Neural cell (in vitro differentiated cells): ENCODE measurements at regions not wholly inside any gene's neighbourhood (a gene's known extent, or its start where the extent isn't known, plus 50 kb on each side); places are given as distances from the start of the nearest gene placed in this dataset.

Experiments used
- H2AFZ ChIP-seq: fragments of 200-600, 300-800 bp; sonication (generic), shearing (Covaris generic); 2 replicates; pipeline ENCODE4 v1.6.0; 2014; ENCODE audit warnings: low read depth, mild to moderate bottlenecking, antibody characterized with exemption, low read length, moderate library complexity
- H3F3A ChIP-seq: fragments of 200-600 bp; shearing (Covaris generic); 2 replicates; pipeline ENCODE4 v1.6.1; 2016; ENCODE audit warnings: mild to moderate bottlenecking, moderate library complexity, mixed read lengths, antibody characterized with exemption, low read length; ENCODE audit not compliant: insufficient read depth, poor library complexity, severe bottlenecking
- H3K27ac ChIP-seq: fragments of 200-600, 300-800 bp; sonication (generic), shearing (Covaris generic); 2 replicates; pipeline ENCODE4 v1.5.1; 2014; ENCODE audit warnings: mild to moderate bottlenecking, low read length, moderate library complexity
- H3K27me3 ChIP-seq: fragments of 300-800, 200-600 bp; sonication (generic), shearing (Covaris generic); 2 replicates; pipeline ENCODE4 v1.6.0; 2014; ENCODE audit warnings: mild to moderate bottlenecking, low read depth, low read length, moderate library complexity; ENCODE audit not compliant: insufficient read depth
- H3K36me3 ChIP-seq: fragments of 300-800, 200-600 bp; sonication (generic), shearing (Covaris generic); 2 replicates; pipeline ENCODE4 v1.5.1; 2014; ENCODE audit warnings: mild to moderate bottlenecking, antibody characterized with exemption, low read length, moderate library complexity; ENCODE audit not compliant: insufficient read depth
- H3K4me2 ChIP-seq: fragments of 300-800, 200-600 bp; sonication (generic), shearing (Covaris generic); 2 replicates; pipeline ENCODE4 v1.6.0; 2014; ENCODE audit warnings: mild to moderate bottlenecking, low read length
- H3K4me3 ChIP-seq: fragments of 300-800, 200-600 bp; sonication (generic), shearing (Covaris generic); 2 replicates; pipeline ENCODE4 v1.5.1; 2014; ENCODE audit warnings: mild to moderate bottlenecking, low read length, moderate library complexity
- H3K79me2 ChIP-seq: fragments of 200-600 bp; shearing (Covaris generic); replicated peaks from 2 replicates; pipeline ENCODE4 v1.6.0; 2014; ENCODE audit warnings: mild to moderate bottlenecking, low read length, moderate library complexity; ENCODE audit not compliant: insufficient read depth
- H3K9ac ChIP-seq: fragments of 300-800, 200-600 bp; sonication (generic), shearing (Covaris generic); 2 replicates; pipeline ENCODE4 v1.6.1; 2016; ENCODE audit warnings: mild to moderate bottlenecking, low read length, mixed read lengths
- H3K9me2 ChIP-seq: fragments of 200-600 bp; shearing (Covaris generic); 2 replicates; pipeline ENCODE4 v1.6.1; 2016; ENCODE audit warnings: mild to moderate bottlenecking, low read length, mixed read lengths; ENCODE audit not compliant: insufficient read depth
- H3K9me3 ChIP-seq: fragments of 200-600, 300-800 bp; sonication (generic), shearing (Covaris generic); 2 replicates; pipeline ENCODE4 v1.6.1; 2016; ENCODE audit warnings: mild to moderate bottlenecking, mixed run types, low read length, moderate library complexity, mixed read lengths
- H4K20me1 ChIP-seq: fragments of 200-600 bp; shearing (Covaris generic); 2 replicates; pipeline ENCODE4 v1.6.1; 2016; ENCODE audit warnings: mild to moderate bottlenecking, mixed run types; ENCODE audit not compliant: insufficient read depth
- CTCF ChIP-seq: fragments of 450-650 bp; IDR thresholded peaks from 2 replicates; pipeline ENCODE4 v1.5.1; 2014; ENCODE audit warnings: antibody characterized with exemption, mild to moderate bottlenecking, moderate library complexity; ENCODE audit not compliant: poor library complexity, severe bottlenecking
- EP300 ChIP-seq: fragments of 450-650 bp; conservative IDR thresholded peaks from 2 replicates; pipeline ENCODE4 v1.6.1; 2014; ENCODE audit warnings: antibody characterized with exemption, mild to moderate bottlenecking, moderate library complexity; ENCODE audit not compliant: poor library complexity, severe bottlenecking
- EZH2 ChIP-seq: fragments of 200-600, 300-800 bp; shearing (Covaris generic), sonication (generic); IDR thresholded peaks from 2 replicates; pipeline ENCODE4 v1.6.1; 2014; ENCODE audit warnings: antibody characterized with exemption, low read length, borderline replicate concordance, mild to moderate bottlenecking; ENCODE audit not compliant: insufficient read depth, poor library complexity, severe bottlenecking
- MXI1 ChIP-seq: fragments of 450-650 bp; conservative IDR thresholded peaks from 2 replicates; pipeline ENCODE4 v1.6.1; 2014; ENCODE audit warnings: antibody characterized with exemption, mild to moderate bottlenecking; ENCODE audit not compliant: poor library complexity, severe bottlenecking
- POLR2AphosphoS5 ChIP-seq: IDR thresholded peaks from 2 replicates; pipeline ENCODE4 v1.6.1; 2012
- RAD21 ChIP-seq: fragments of 450-650 bp; conservative IDR thresholded peaks from 2 replicates; pipeline ENCODE4 v1.6.1; 2014; ENCODE audit warnings: antibody characterized with exemption, mild to moderate bottlenecking, moderate library complexity
- REST ChIP-seq: IDR thresholded peaks from 2 replicates; pipeline ENCODE4 v1.6.1; 2012; ENCODE audit warnings: borderline replicate concordance
- SMC3 ChIP-seq: fragments of 450-650 bp; conservative IDR thresholded peaks from 2 replicates; pipeline ENCODE4 v1.6.1; 2014; ENCODE audit warnings: antibody characterized with exemption, mild to moderate bottlenecking, moderate library complexity; ENCODE audit not compliant: poor library complexity
- TAF1 ChIP-seq: IDR thresholded peaks from 2 replicates; pipeline ENCODE4 v1.6.1; 2012; ENCODE audit warnings: low read depth

GRCh38 chr6:77015350-77015749 lies 447.9 kb downstream of the HTR1B start:
- no peak for TF ChIP-seq POLR2AphosphoS5
- no peak for TF ChIP-seq EZH2
- TF ChIP-seq EP300: no peak
- TF ChIP-seq MXI1: no peak
- no peak for TF ChIP-seq RAD21
- TF ChIP-seq SMC3: no peak
- TF ChIP-seq REST: no peak
- no peak for TF ChIP-seq CTCF
- no peak for TF ChIP-seq TAF1
- Histone ChIP-seq H4K20me1 (no peaks in the 10 kb centered on the region), H3K4me2 (no peak overlapping the region), H3K79me2 (no peaks in the 10 kb centered on the region), H3K9me2 (no peaks in the 10 kb centered on the region), H3K27me3 (peaks cover 7% of the 10 kb centered on the region), H3K9me3 (no peaks in the 10 kb centered on the region), H2AFZ (no peak overlapping the region), H3K36me3 (no peaks in the 10 kb centered on the region), H3K9ac (no peak overlapping the region), H3F3A (no peaks in the 10 kb centered on the region), H3K4me3 (no peak overlapping the region), H3K27ac (no peak overlapping the region)

GRCh38 chr6:77011929-77012545 lies 451.3 kb downstream of the HTR1B start:
- H3K4me3 ChIP-seq: no peak overlapping the region
- no peaks in the 10 kb centered on the region for H3K36me3 ChIP-seq
- peaks cover 7% of the 10 kb centered on the region for H3K27me3 ChIP-seq
- H3K79me2 ChIP-seq: no peaks in the 10 kb centered on the region
- no peak overlapping the region for H2AFZ ChIP-seq
- peaks cover 3% of the 10 kb centered on the region for H3K9me3 ChIP-seq
- no peaks in the 10 kb centered on the region for H3F3A ChIP-seq
- H3K27ac ChIP-seq: no peak overlapping the region
- no peaks in the 10 kb centered on the region for H4K20me1 ChIP-seq
- TF ChIP-seq EZH2 (no peak), CTCF (no peak), REST (no peak), EP300 (no peak), MXI1 (no peak), RAD21 (no peak), SMC3 (no peak), TAF1 (no peak), POLR2AphosphoS5 (no peak)
- H3K9ac ChIP-seq: no peak overlapping the region
- no peaks in the 10 kb centered on the region for H3K9me2 ChIP-seq
- no peak overlapping the region for H3K4me2 ChIP-seq
